SK-N-SH treated with all-trans-retinoic acid at 6 μM for 48 hours (cell line): ENCODE measurements at regions not wholly inside any gene's neighbourhood (a gene's known extent, or its start where the extent isn't known, plus 50 kb on each side); places are given as distances from the start of the nearest gene placed in this dataset.
A peak's percentile ranks its signal among the peaks of the same experiment; 100 is the strongest.

Experiments used
- ATAC-seq: fragments of 200-7000 bp; cut with Tn5 transposase; 3 replicates; pipeline ENCODE4 v1.9.1; 2020; ENCODE audit warnings: mild to moderate bottlenecking, moderate library complexity
- ARNTL ChIP-seq: fragments of 450-650 bp; formaldehyde crosslinking; IDR thresholded peaks from 2 replicates; pipeline ENCODE4 v1.5.0; 2020; ENCODE audit warnings: low read depth, mild to moderate bottlenecking, moderate library complexity, borderline replicate concordance
- BACH2 ChIP-seq: fragments of 250-450 bp; sonication (Bioruptor Pico); IDR thresholded peaks from 2 replicates; pipeline ENCODE4 v1.9.0; 2021; ENCODE audit warnings: mild to moderate bottlenecking, borderline replicate concordance
- CREB5 ChIP-seq: fragments of 250-450 bp; sonication (Bioruptor Pico); IDR thresholded peaks from 2 replicates; pipeline ENCODE4 v1.5.1; 2020; ENCODE audit warnings: low read depth, mild to moderate bottlenecking, moderate library complexity
- CSDC2 ChIP-seq: fragments of 250-450 bp; sonication (Bioruptor Pico); IDR thresholded peaks from 2 replicates; pipeline ENCODE4 v1.5.0; 2020; ENCODE audit warnings: mild to moderate bottlenecking, moderate library complexity
- CSRNP3 ChIP-seq: fragments of 250-450 bp; sonication (Bioruptor Pico); IDR thresholded peaks from 2 replicates; pipeline ENCODE4 v1.5.1; 2021; ENCODE audit warnings: mild to moderate bottlenecking, moderate library complexity
- ESRRG ChIP-seq: fragments of 250-450 bp; sonication (Bioruptor Pico); IDR thresholded peaks from 2 replicates; pipeline ENCODE4 v1.6.1; 2021; ENCODE audit warnings: mild to moderate bottlenecking
- GLIS3 ChIP-seq: fragments of 250-450 bp; sonication (Bioruptor Pico); IDR thresholded peaks from 2 replicates; pipeline ENCODE4 v1.5.0; 2020; ENCODE audit warnings: mild to moderate bottlenecking, moderate library complexity
- ISL1 ChIP-seq: fragments of 250-450 bp; sonication (Bioruptor Pico); IDR thresholded peaks from 2 replicates; pipeline ENCODE4 v2.1.2; 2022; ENCODE audit warnings: mild to moderate bottlenecking, moderate library complexity
- OSR1 ChIP-seq: fragments of 250-450 bp; sonication (Bioruptor Pico); IDR thresholded peaks from 2 replicates; pipeline ENCODE4 v1.8.0; 2022; ENCODE audit warnings: moderate library complexity, mild to moderate bottlenecking, inconsistent platforms
- PATZ1 ChIP-seq: fragments of 250-450 bp; sonication (Bioruptor Pico); IDR thresholded peaks from 2 replicates; pipeline ENCODE4 v1.8.0; 2020; ENCODE audit warnings: mild to moderate bottlenecking, moderate library complexity, borderline replicate concordance
- POU6F1 ChIP-seq: fragments of 250-450 bp; sonication (Bioruptor Pico); IDR thresholded peaks from 2 replicates; pipeline ENCODE4 v1.8.0; 2021; ENCODE audit warnings: low read depth, mild to moderate bottlenecking, moderate library complexity, borderline replicate concordance
- PPARA ChIP-seq: fragments of 250-450 bp; sonication (Bioruptor Pico); IDR thresholded peaks from 2 replicates; pipeline ENCODE4 v1.5.0; 2020; ENCODE audit warnings: mild to moderate bottlenecking, borderline replicate concordance
- RARB ChIP-seq: fragments of 250-450 bp; sonication (Bioruptor Pico); IDR thresholded peaks from 2 replicates; pipeline ENCODE4 v1.8.0; 2021; ENCODE audit warnings: mild to moderate bottlenecking, moderate library complexity
- SNAI2 ChIP-seq: fragments of 250-450 bp; sonication (Bioruptor Pico); IDR thresholded peaks from 2 replicates; pipeline ENCODE4 v1.5.0; 2020; ENCODE audit warnings: mild to moderate bottlenecking, moderate library complexity
- TCF4 ChIP-seq: fragments of 250-450 bp; sonication (Bioruptor Pico); IDR thresholded peaks from 2 replicates; pipeline ENCODE4 v1.8.0; 2021; ENCODE audit warnings: mild to moderate bottlenecking, moderate library complexity, borderline replicate concordance
- TOX ChIP-seq: fragments of 250-450 bp; sonication (Bioruptor Pico); IDR thresholded peaks from 2 replicates; pipeline ENCODE4 v1.8.0; 2021; ENCODE audit warnings: mild to moderate bottlenecking, moderate library complexity, borderline replicate concordance
- TSHZ2 ChIP-seq: fragments of 250-450 bp; sonication (Bioruptor Pico); IDR thresholded peaks from 2 replicates; pipeline ENCODE4 v1.5.0; 2020; ENCODE audit warnings: mild to moderate bottlenecking, moderate library complexity
- ZC3H10 ChIP-seq: fragments of 250-450 bp; sonication (Bioruptor Pico); IDR thresholded peaks from 2 replicates; pipeline ENCODE4 v1.5.1; 2021; ENCODE audit warnings: mild to moderate bottlenecking, moderate library complexity
- ZFP3 ChIP-seq: fragments of 250-450 bp; sonication (Bioruptor Pico); IDR thresholded peaks from 2 replicates; pipeline ENCODE4 v1.5.0; 2020; ENCODE audit warnings: mild to moderate bottlenecking, moderate library complexity
- ZFP30 ChIP-seq: fragments of 450-650 bp; formaldehyde crosslinking; IDR thresholded peaks from 2 replicates; pipeline ENCODE4 v1.5.0; 2022; ENCODE audit warnings: mild to moderate bottlenecking, moderate library complexity
- ZNF565 ChIP-seq: fragments of 450-650 bp; formaldehyde crosslinking; conservative IDR thresholded peaks from 2 replicates; pipeline ENCODE4 v1.5.0; 2020; ENCODE audit warnings: low read depth, mild to moderate bottlenecking, moderate library complexity
- ZNF70 ChIP-seq: fragments of 450-650 bp; formaldehyde crosslinking; IDR thresholded peaks from 2 replicates; pipeline ENCODE4 v1.5.0; 2020; ENCODE audit warnings: mild to moderate bottlenecking, moderate library complexity

GRCh38 chr6:168983925-168984324 is 269.7 kb downstream of the THBS2 start:
- TF ChIP-seq PATZ1 (no peak), TOX (CRISPR knock-in tag) (peak; percentile 35; the same call in 1 of the 2 replicates)
- TF ChIP-seq, all 23 proteins: peak for 1
- peak; percentile 70 for ATAC-seq

- ATAC-seq: no peak
- TF ChIP-seq RARB (no peak), ZNF70 (CRISPR knock-in tag) (no peak), CREB5 (no peak), GLIS3 (no peak), ZFP3 (CRISPR knock-in tag) (no peak), ZC3H10 (CRISPR knock-in tag) (no peak), ZFP30 (no peak), TCF4 (CRISPR knock-in tag) (no peak), SNAI2 (CRISPR knock-in tag) (no peak), TSHZ2 (CRISPR knock-in tag) (no peak), POU6F1 (CRISPR knock-in tag) (no peak), CSDC2 (no peak), ZNF565 (no peak), ESRRG (CRISPR knock-in tag) (no peak), ARNTL (CRISPR knock-in tag) (no peak), TOX (CRISPR knock-in tag) (no peak), BACH2 (CRISPR knock-in tag) (no peak), PPARA (CRISPR knock-in tag) (no peak), OSR1 (CRISPR knock-in tag) (no peak), CSRNP3 (CRISPR knock-in tag) (no peak)
These were observed 272.5 kb downstream of the THBS2 start for GRCh38 chr6:168981187-168981586.

- no peak for TF ChIP-seq SNAI2 (CRISPR knock-in tag)
- no peak for TF ChIP-seq POU6F1 (CRISPR knock-in tag)
- no peak for TF ChIP-seq OSR1 (CRISPR knock-in tag)
- no peak for TF ChIP-seq ZFP3 (CRISPR knock-in tag)
- no peak for TF ChIP-seq TSHZ2 (CRISPR knock-in tag)
- TF ChIP-seq ISL1: no peak
- TF ChIP-seq ZC3H10 (CRISPR knock-in tag): no peak
- TF ChIP-seq BACH2 (CRISPR knock-in tag): no peak
- TF ChIP-seq GLIS3: no peak
- TF ChIP-seq TOX (CRISPR knock-in tag): no peak
- TF ChIP-seq ZNF70 (CRISPR knock-in tag): no peak
- no peak for TF ChIP-seq TCF4 (CRISPR knock-in tag)
- TF ChIP-seq PPARA (CRISPR knock-in tag): no peak
- no peak for TF ChIP-seq ZNF565
- no peak for TF ChIP-seq ESRRG (CRISPR knock-in tag)
- ATAC-seq: no peak
These were observed 274.4 kb downstream of the THBS2 start for GRCh38 chr6:168979254-168979653.
